ENCODE measurements at regions not wholly inside any gene's neighbourhood (a gene's known extent, or its start where the extent isn't known, plus 50 kb on each side); places are given as distances from the start of the nearest gene placed in this dataset.
"Not testable (repeated sequence)": the region's sequence is repeated elsewhere in the genome, so short reads cannot be mapped to it uniquely, and the experiment has no call there.

DNA sequence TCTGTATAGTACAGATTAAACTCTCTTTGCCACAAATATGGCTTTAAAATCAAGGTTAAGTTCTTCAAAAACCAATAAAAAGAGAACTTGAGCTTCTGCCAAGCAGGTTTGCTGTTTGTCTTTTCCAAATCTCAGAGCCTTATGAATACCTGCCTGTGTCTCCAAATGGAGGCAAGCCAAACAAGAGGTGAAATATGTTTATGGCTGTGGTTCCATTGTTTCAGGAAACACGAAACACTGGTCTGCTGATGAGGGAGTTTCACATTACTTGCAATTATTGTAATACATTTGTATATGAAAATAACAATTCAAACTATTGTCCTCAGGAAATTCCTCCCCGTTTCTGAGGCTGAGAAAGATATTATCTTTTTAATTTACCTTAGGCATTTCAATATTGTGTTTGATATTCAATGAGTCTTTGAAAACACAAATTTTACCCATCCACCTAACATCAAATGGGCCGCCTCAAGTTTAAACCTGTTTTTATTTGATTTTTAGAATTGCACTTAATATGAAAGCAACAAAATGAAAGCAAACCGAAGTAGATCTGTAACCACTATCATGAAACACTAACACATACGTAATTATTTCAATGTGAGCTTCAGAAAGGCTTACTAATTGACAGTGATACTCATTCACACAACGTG is 359.3 kb downstream of the HGF start:
- no peak overlapping the region for H3K27ac Mint-ChIP-seq
- no peak for ATAC-seq
- H3K36me3 Mint-ChIP-seq: no peaks in the 10 kb centered on the region
- no peaks in the 10 kb centered on the region for H3K4me1 Mint-ChIP-seq
- DNase-seq: no peak
- H3K4me3 Mint-ChIP-seq: no peak overlapping the region
- H3K27me3 Mint-ChIP-seq: no peaks in the 10 kb centered on the region
- CTCF ChIA-PET: no interaction called here
- H3K9me3 Mint-ChIP-seq (ENCODE audit: low read depth): peaks cover 3% of the 10 kb centered on the region

DNA sequence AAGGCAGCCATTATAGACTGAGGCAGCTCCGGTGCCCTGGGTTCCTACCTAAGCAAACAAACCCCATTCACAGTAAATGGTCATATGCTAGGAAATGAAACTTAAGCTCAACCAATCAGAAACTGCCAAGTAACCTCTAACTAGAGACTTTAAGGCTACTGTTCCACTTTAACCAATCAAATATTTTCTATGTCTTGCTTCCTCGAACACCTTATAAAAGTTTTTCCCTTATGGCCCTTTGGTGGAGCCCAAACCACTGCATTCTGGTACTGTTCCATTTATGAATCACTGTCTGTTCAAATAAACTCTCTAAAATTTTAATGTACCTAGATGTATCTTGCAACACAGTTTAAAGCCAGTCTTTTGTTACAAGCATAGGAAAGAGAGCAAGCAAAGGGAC is 361.1 kb downstream of the HGF start:
- Mint-ChIP-seq H3K36me3 (no peaks in the 10 kb centered on the region), H3K9me3 (ENCODE audit: low read depth) (peaks cover 3% of the 10 kb centered on the region), H3K4me1 (no peaks in the 10 kb centered on the region), H3K4me3 (no peak overlapping the region), H3K27me3 (no peaks in the 10 kb centered on the region), H3K27ac (no peak overlapping the region)
- ATAC-seq (no peak), DNase-seq (no peak)
- CTCF ChIA-PET: no interaction called here

GRCh38 chr7:81407094-81407493 is 362.8 kb downstream of the HGF start:
- H3K27me3 Mint-ChIP-seq: no peaks in the 10 kb centered on the region
- no peaks in the 10 kb centered on the region for H3K36me3 Mint-ChIP-seq
- ATAC-seq: no peak
- no peak for DNase-seq
- H3K27ac Mint-ChIP-seq: no peak overlapping the region
- H3K4me1 Mint-ChIP-seq: no peaks in the 10 kb centered on the region
- CTCF ChIA-PET: no interaction called here
- peaks cover 3% of the 10 kb centered on the region for H3K9me3 Mint-ChIP-seq (ENCODE audit: low read depth)
- H3K4me3 Mint-ChIP-seq: no peak overlapping the region

- no peak for DNase-seq
- ATAC-seq: no peak
- H3K27me3 Mint-ChIP-seq: no peaks in the 10 kb centered on the region
- no peaks in the 10 kb centered on the region for H3K4me1 Mint-ChIP-seq
- no peak overlapping the region for H3K27ac Mint-ChIP-seq
- H3K9me3 Mint-ChIP-seq (ENCODE audit: low read depth): peaks cover 3% of the 10 kb centered on the region
- H3K4me3 Mint-ChIP-seq: no peak overlapping the region
- no peaks in the 10 kb centered on the region for H3K36me3 Mint-ChIP-seq
- CTCF ChIA-PET: no interaction called here
Measured at GRCh38 chr7:81404669-81405068, 365.2 kb downstream of the HGF start.

- Mint-ChIP-seq H3K27ac (no peak overlapping the region), H3K4me3 (no peak overlapping the region), H3K36me3 (no peaks in the 10 kb centered on the region), H3K4me1 (no peaks in the 10 kb centered on the region), H3K9me3 (ENCODE audit: low read depth) (no peaks in the 10 kb centered on the region), H3K27me3 (no peaks in the 10 kb centered on the region)
- CTCF ChIA-PET: no interaction called here
- DNase-seq (no peak), ATAC-seq (no peak)
Measured at GRCh38 chr7:81402227-81402626, 367.6 kb downstream of the HGF start.

- Mint-ChIP-seq H3K27me3 (no peaks in the 10 kb centered on the region), H3K36me3 (no peaks in the 10 kb centered on the region), H3K4me1 (no peaks in the 10 kb centered on the region), H3K9me3 (ENCODE audit: low read depth) (no peaks in the 10 kb centered on the region), H3K27ac (no peak overlapping the region), H3K4me3 (no peak overlapping the region)
- ATAC-seq: no peak
- DNase-seq: no peak
- CTCF ChIA-PET: no interaction called here
Measured at GRCh38 chr7:81399471-81399870, 370.4 kb downstream of the HGF start.

DNA sequence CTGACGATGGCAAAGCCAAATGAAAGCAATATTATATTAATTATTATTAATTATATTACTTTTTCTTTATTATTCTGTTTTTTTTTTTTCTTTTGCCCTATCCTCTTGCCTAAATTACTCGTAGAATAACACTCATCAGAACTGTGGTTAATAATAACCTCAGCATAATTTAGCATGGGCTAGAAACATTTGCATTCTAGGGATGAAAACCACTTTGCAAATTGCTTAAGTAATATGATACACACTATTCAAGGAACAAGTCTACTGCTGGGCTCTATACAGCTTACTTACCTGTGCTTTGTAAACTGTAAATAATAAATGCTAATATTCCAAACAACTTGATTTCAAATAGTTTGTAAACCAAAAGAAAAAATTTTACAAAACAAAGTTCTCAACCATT is 375.8 kb downstream of the HGF start:
- H3K4me1 Mint-ChIP-seq: no peaks in the 10 kb centered on the region

DNA sequence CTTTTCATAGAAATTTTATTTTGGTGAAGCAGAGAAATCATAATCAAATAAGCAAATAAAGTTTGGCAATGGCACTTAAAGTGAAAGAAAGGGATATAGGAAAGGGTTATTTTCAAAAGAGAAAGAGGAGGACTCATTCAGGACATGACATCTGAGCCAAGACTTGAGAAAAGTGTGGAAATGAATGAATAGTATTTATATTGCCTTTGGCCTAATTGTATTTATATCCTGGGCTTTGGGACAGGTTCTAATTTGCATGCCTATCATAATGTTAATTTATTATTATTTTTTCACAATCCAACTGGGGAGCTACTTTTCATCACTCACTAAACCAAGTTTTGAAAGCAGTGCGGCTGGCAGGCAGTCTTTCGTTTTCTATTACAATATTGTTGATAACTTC is 376.8 kb downstream of the HGF start:
- Mint-ChIP-seq H3K36me3 (no peaks in the 10 kb centered on the region), H3K27ac (no peak overlapping the region), H3K9me3 (ENCODE audit: low read depth) (no peaks in the 10 kb centered on the region), H3K27me3 (no peaks in the 10 kb centered on the region), H3K4me1 (no peaks in the 10 kb centered on the region), H3K4me3 (no peak overlapping the region)
- DNase-seq (no peak), ATAC-seq (no peak)
- CTCF ChIA-PET: interaction anchor here (0.6 kb wide), 1 partner anchor 536 kb away, joined by 3 read pairs; no protein-coding TSS in a partner anchor

More for the DNA sequence above, 375.8 kb downstream of the HGF start:
- CTCF ChIA-PET: interaction anchor here (0.7 kb wide), 1 partner anchor 1719 kb away, joined by 3 read pairs; no protein-coding TSS in a partner anchor
- Mint-ChIP-seq H3K27ac (no peak overlapping the region), H3K36me3 (no peaks in the 10 kb centered on the region), H3K27me3 (no peaks in the 10 kb centered on the region), H3K4me3 (no peak overlapping the region), H3K9me3 (ENCODE audit: low read depth) (no peaks in the 10 kb centered on the region)
- no peak for DNase-seq
- no peak for ATAC-seq

GRCh38 chr7:81385370-81385769 is 384.5 kb downstream of the HGF start:
- Mint-ChIP-seq H3K27me3 (no peaks in the 10 kb centered on the region), H3K4me1 (no peaks in the 10 kb centered on the region), H3K4me3 (no peak overlapping the region), H3K9me3 (ENCODE audit: low read depth) (peaks cover 7% of the 10 kb centered on the region), H3K27ac (no peak overlapping the region), H3K36me3 (no peaks in the 10 kb centered on the region)
- CTCF ChIA-PET: no interaction called here
- no peak for ATAC-seq
- DNase-seq: no peak

GRCh38 chr7:81383846-81384245 is 386.0 kb downstream of the HGF start:
- peaks cover 7% of the 10 kb centered on the region for H3K9me3 Mint-ChIP-seq (ENCODE audit: low read depth)
- ATAC-seq (no peak), DNase-seq (no peak)
- H3K4me3 Mint-ChIP-seq: no peak overlapping the region
- H3K36me3 Mint-ChIP-seq: no peaks in the 10 kb centered on the region
- H3K27ac Mint-ChIP-seq: no peak overlapping the region
- H3K27me3 Mint-ChIP-seq: no peaks in the 10 kb centered on the region
- CTCF ChIA-PET: no interaction called here
- H3K4me1 Mint-ChIP-seq: no peaks in the 10 kb centered on the region

DNA sequence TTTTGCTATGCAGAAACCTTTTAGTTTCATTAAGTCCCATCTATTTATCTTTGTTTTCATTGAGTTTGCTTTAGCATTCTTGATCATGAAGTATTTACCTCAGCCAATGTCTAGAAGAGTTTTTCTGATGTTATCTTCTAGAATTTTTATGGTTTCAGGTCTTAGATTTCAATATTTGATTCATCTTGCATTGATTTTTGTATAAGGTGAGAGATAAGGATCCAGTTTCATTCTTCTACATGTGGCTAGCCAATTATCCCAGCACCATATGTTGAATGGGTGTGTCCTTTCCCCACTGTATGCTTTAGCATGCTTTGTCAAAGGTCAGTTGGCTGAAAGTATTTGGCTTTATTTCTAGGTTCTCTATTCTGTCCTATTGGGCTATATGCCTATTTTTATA is 395.2 kb downstream of the HGF start:
- H3K4me3 Mint-ChIP-seq; H3K36me3 Mint-ChIP-seq; H3K9me3 Mint-ChIP-seq (ENCODE audit: low read depth); H3K4me1 Mint-ChIP-seq; CTCF ChIA-PET; ATAC-seq; DNase-seq; H3K27ac Mint-ChIP-seq; H3K27me3 Mint-ChIP-seq: not testable (repeated sequence)

- ATAC-seq (no peak), DNase-seq (no peak)
- Mint-ChIP-seq H3K9me3 (ENCODE audit: low read depth) (no peaks in the 10 kb centered on the region), H3K27me3 (no peaks in the 10 kb centered on the region), H3K4me1 (no peaks in the 10 kb centered on the region), H3K36me3 (no peaks in the 10 kb centered on the region), H3K4me3 (no peak overlapping the region), H3K27ac (no peak overlapping the region)
- CTCF ChIA-PET: no interaction called here
Measured at GRCh38 chr7:81370822-81371221, 399.0 kb downstream of the HGF start.

GRCh38 chr7:81367326-81367931 is 402.4 kb downstream of the HGF start:
- DNase-seq (no peak), ATAC-seq (no peak)
- CTCF ChIA-PET: no interaction called here
- Mint-ChIP-seq H3K27ac (no peak overlapping the region), H3K9me3 (ENCODE audit: low read depth) (no peaks in the 10 kb centered on the region), H3K27me3 (no peaks in the 10 kb centered on the region), H3K4me3 (no peak overlapping the region), H3K4me1 (no peaks in the 10 kb centered on the region), H3K36me3 (no peaks in the 10 kb centered on the region)

- H3K4me1 Mint-ChIP-seq: no peaks in the 10 kb centered on the region
- ATAC-seq: no peak
- no peaks in the 10 kb centered on the region for H3K36me3 Mint-ChIP-seq
- no peak overlapping the region for H3K27ac Mint-ChIP-seq
- CTCF ChIA-PET: no interaction called here
- DNase-seq: no peak
- no peak overlapping the region for H3K4me3 Mint-ChIP-seq
- no peaks in the 10 kb centered on the region for H3K27me3 Mint-ChIP-seq
- peaks cover 6% of the 10 kb centered on the region for H3K9me3 Mint-ChIP-seq (ENCODE audit: low read depth)
Measured at GRCh38 chr7:81366546-81366945, 403.3 kb downstream of the HGF start.
